ENCODE measurements at regions not wholly inside any gene's neighbourhood (a gene's known extent, or its start where the extent isn't known, plus 50 kb on each side); places are given as distances from the start of the nearest gene placed in this dataset.

DNA sequence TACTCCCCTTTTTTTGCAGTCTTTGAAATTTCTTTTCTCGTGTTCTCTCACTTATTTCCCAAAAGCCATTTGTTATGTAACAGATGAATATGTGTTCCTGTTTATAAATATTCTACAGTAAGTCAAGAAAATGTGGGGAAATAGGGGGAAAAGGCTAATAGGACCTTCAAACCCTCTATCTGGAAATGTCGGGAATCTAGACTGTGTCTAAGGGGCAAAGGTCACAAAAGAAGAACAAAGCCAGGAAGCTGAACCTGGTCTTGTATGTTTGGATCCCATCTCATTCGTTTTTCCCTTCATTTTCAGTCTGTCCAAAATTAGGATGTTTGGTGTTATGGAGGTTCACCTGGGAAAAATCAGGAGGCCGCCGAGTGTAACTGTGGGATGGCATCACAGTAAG, 490.3 kb downstream of the NR2F1-AS1 start:
- TF ChIP-seq, protein P1, sequence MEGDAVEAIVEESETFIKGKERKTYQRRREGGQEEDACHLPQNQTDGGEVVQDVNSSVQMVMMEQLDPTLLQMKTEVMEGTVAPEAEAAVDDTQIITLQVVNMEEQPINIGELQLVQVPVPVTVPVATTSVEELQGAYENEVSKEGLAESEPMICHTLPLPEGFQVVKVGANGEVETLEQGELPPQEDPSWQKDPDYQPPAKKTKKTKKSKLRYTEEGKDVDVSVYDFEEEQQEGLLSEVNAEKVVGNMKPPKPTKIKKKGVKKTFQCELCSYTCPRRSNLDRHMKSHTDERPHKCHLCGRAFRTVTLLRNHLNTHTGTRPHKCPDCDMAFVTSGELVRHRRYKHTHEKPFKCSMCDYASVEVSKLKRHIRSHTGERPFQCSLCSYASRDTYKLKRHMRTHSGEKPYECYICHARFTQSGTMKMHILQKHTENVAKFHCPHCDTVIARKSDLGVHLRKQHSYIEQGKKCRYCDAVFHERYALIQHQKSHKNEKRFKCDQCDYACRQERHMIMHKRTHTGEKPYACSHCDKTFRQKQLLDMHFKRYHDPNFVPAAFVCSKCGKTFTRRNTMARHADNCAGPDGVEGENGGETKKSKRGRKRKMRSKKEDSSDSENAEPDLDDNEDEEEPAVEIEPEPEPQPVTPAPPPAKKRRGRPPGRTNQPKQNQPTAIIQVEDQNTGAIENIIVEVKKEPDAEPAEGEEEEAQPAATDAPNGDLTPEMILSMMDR (conservative IDR thresholded peaks at IDR 0.05; ENCODE audit: low read length) = no peak
- no peak for TF ChIP-seq EZH2phosphoT487 (IDR thresholded peaks at IDR 0.05; ENCODE audit: borderline replicate concordance)

GRCh38 chr5:93088592-93089389, 492.2 kb downstream of the NR2F1-AS1 start:
- H3K9me2 ChIP-seq (replicated peaks; ENCODE audit: low read depth, low read length) = no peaks in the 10 kb centered on the region
- no peaks in the 10 kb centered on the region for H3K4me1 ChIP-seq (ENCODE audit: insufficient read depth, low read length, poor library complexity, severe bottlenecking)
- no peaks in the 10 kb centered on the region for H3K27me3 ChIP-seq (ENCODE audit: insufficient read depth, low read length, poor library complexity, severe bottlenecking)
- H3K9ac ChIP-seq (ENCODE audit: low read depth, low read length, poor library complexity, severe bottlenecking) = no peak overlapping the region
- no peak overlapping the region for H2AFZ ChIP-seq (ENCODE audit: low read length)
- no peaks in the 10 kb centered on the region for H4K20me1 ChIP-seq (ENCODE audit: insufficient read depth, low read length, poor library complexity, severe bottlenecking)
- H3K79me2 ChIP-seq (ENCODE audit: insufficient read depth, low read length) = no peaks in the 10 kb centered on the region
- H3K4me3 ChIP-seq (ENCODE audit: low read length, poor library complexity, severe bottlenecking) = no peak overlapping the region
- no peaks in the 10 kb centered on the region for H3K36me3 ChIP-seq (ENCODE audit: insufficient read depth, low read length)
- H3F3A ChIP-seq (ENCODE audit: low read depth) = no peaks in the 10 kb centered on the region
- no peak overlapping the region for H3K4me2 ChIP-seq (ENCODE audit: low read depth, low read length, poor library complexity, severe bottlenecking)
- TF ChIP-seq EZH2phosphoT487 (IDR thresholded peaks at IDR 0.05; ENCODE audit: borderline replicate concordance) = no peak
- TF ChIP-seq, protein P1 (conservative IDR thresholded peaks at IDR 0.05; ENCODE audit: low read length) = no peak
- no peaks in the 10 kb centered on the region for H3K9me3 ChIP-seq (ENCODE audit: insufficient read depth, low read depth, low read length)

More for the DNA sequence above, 490.3 kb downstream of the NR2F1-AS1 start:
- Histone ChIP-seq H3K4me2 (ENCODE audit: low read depth, low read length, poor library complexity, severe bottlenecking) (no peak overlapping the region), H3K27me3 (ENCODE audit: insufficient read depth, low read length, poor library complexity, severe bottlenecking) (no peaks in the 10 kb centered on the region), H3K9ac (ENCODE audit: low read depth, low read length, poor library complexity, severe bottlenecking) (no peak overlapping the region), H3K9me2 (replicated peaks; ENCODE audit: low read depth, low read length) (no peaks in the 10 kb centered on the region), H3K79me2 (ENCODE audit: insufficient read depth, low read length) (no peaks in the 10 kb centered on the region), H2AFZ (ENCODE audit: low read length) (no peak overlapping the region), H4K20me1 (ENCODE audit: insufficient read depth, low read length, poor library complexity, severe bottlenecking) (no peaks in the 10 kb centered on the region), H3K36me3 (ENCODE audit: insufficient read depth, low read length) (no peaks in the 10 kb centered on the region), H3K4me3 (ENCODE audit: low read length, poor library complexity, severe bottlenecking) (no peak overlapping the region), H3K4me1 (ENCODE audit: insufficient read depth, low read length, poor library complexity, severe bottlenecking) (no peaks in the 10 kb centered on the region), H3F3A (ENCODE audit: low read depth) (no peaks in the 10 kb centered on the region), H3K9me3 (ENCODE audit: insufficient read depth, low read depth, low read length) (no peaks in the 10 kb centered on the region)

DNA sequence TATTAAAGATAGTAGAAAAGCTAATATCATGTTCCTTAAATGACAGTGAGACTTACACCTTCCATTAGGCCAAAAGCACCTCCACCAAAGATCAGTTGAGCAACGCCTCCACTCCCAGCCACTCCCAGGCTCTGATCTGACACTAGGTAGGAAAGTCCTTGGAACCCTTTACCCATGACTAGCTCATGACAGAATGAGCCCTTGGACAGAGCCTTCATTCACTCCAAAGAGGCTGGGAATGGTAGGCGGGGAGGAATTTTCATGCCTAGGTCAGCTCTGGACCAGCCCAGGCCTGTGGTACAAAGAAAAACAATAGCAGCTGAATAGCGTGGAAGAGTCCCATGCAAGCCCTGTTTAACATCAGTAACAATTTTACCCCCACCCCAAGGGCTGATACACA, 493.7 kb downstream of the NR2F1-AS1 start:
- Histone ChIP-seq H3K9me2 (replicated peaks; ENCODE audit: low read depth, low read length) (no peaks in the 10 kb centered on the region), H2AFZ (ENCODE audit: low read length) (no peak overlapping the region), H4K20me1 (ENCODE audit: insufficient read depth, low read length, poor library complexity, severe bottlenecking) (no peaks in the 10 kb centered on the region), H3K27me3 (ENCODE audit: insufficient read depth, low read length, poor library complexity, severe bottlenecking) (no peaks in the 10 kb centered on the region), H3K9ac (ENCODE audit: low read depth, low read length, poor library complexity, severe bottlenecking) (no peak overlapping the region), H3F3A (ENCODE audit: low read depth) (no peaks in the 10 kb centered on the region), H3K9me3 (ENCODE audit: insufficient read depth, low read depth, low read length) (no peaks in the 10 kb centered on the region), H3K79me2 (ENCODE audit: insufficient read depth, low read length) (no peaks in the 10 kb centered on the region), H3K4me1 (ENCODE audit: insufficient read depth, low read length, poor library complexity, severe bottlenecking) (no peaks in the 10 kb centered on the region), H3K4me3 (ENCODE audit: low read length, poor library complexity, severe bottlenecking) (no peak overlapping the region), H3K36me3 (ENCODE audit: insufficient read depth, low read length) (no peaks in the 10 kb centered on the region), H3K4me2 (ENCODE audit: low read depth, low read length, poor library complexity, severe bottlenecking) (no peak overlapping the region)
- no peak for TF ChIP-seq EZH2phosphoT487 (IDR thresholded peaks at IDR 0.05; ENCODE audit: borderline replicate concordance)
- TF ChIP-seq, protein P1 (conservative IDR thresholded peaks at IDR 0.05; ENCODE audit: low read length) = no peak

Data from Loucy (cell line).